CD14-positive monocyte (primary cell): ENCODE measurements at regions not wholly inside any gene's neighbourhood (a gene's known extent, or its start where the extent isn't known, plus 50 kb on each side); places are given as distances from the start of the nearest gene placed in this dataset.

Experiments used
- DNase-seq, 3 donors: peaks; one replicate each; pipeline ENCODE4 v3.0.0-alpha.2; 2011 to 2022
- H2AFZ ChIP-seq: 2 replicates; pipeline ENCODE4 v1.6.0; 2012; ENCODE audit warnings: mild to moderate bottlenecking, low read depth, low read length, inconsistent platforms; ENCODE audit not compliant: insufficient read depth, poor library complexity, severe bottlenecking
- H3K27ac ChIP-seq, 2 donors: 1 replicate in 1 of 2; 2 replicates in 1 of 2; pipeline ENCODE4 v1.5.1; 2012 to 2013; ENCODE audit warnings: low read length in 2 of 2, control low read depth in 1 of 2, inconsistent platforms in 1 of 2, low read depth in 1 of 2, mild to moderate bottlenecking in 1 of 2
- H3K27me3 ChIP-seq, 2 donors: one replicate each; pipeline versions ENCODE4 v1.6.0 to v1.6.1; 2011 to 2013; ENCODE audit warnings: low read length in 2 of 2; ENCODE audit not compliant: control insufficient read depth in 2 of 2, insufficient read depth in 2 of 2
- H3K36me3 ChIP-seq, 2 donors: replicated peaks in 1 of 2; 1 replicate in 1 of 2; 2 replicates in 1 of 2; pipeline versions ENCODE4 v1.5.1 to v1.6.1; 2012 to 2013; ENCODE audit warnings: low read length in 2 of 2, control low read depth in 1 of 2, inconsistent platforms in 1 of 2, mild to moderate bottlenecking in 1 of 2; ENCODE audit not compliant: insufficient read depth in 2 of 2, control insufficient read depth in 1 of 2
- H3K4me1 ChIP-seq, 2 donors: 1 replicate in 1 of 2; 2 replicates in 1 of 2; pipeline versions ENCODE4 v1.5.1 to v1.6.1; 2012 to 2013; ENCODE audit warnings: low read length in 2 of 2, control low read depth in 1 of 2, inconsistent platforms in 1 of 2, mild to moderate bottlenecking in 1 of 2, moderate library complexity in 1 of 2; ENCODE audit not compliant: insufficient read depth in 2 of 2, control insufficient read depth in 1 of 2
- H3K4me2 ChIP-seq: replicated peaks from 2 replicates; pipeline ENCODE3; 2012; ENCODE audit warnings: low read length, moderate library complexity, mild to moderate bottlenecking; ENCODE audit not compliant: poor library complexity, severe bottlenecking; ENCODE audit errors: extremely low read depth
- H3K4me3 ChIP-seq, 3 experiments: fragments of 200-600 bp in 1 of 3; sonication (generic) in 1 of 3; replicated peaks in 1 of 3; 1 replicate in 2 of 3; 2 replicates in 1 of 3; pipeline ENCODE4 v1.5.1; 2011 to 2013; ENCODE audit warnings: low read length in 3 of 3, mild to moderate bottlenecking in 3 of 3, control low read depth in 2 of 3, low read depth in 2 of 3, inconsistent platforms in 1 of 3, moderate library complexity in 1 of 3
- H3K79me2 ChIP-seq: 2 replicates; pipeline ENCODE4 v1.6.0; 2012; ENCODE audit warnings: mild to moderate bottlenecking, control low read depth, inconsistent platforms, low read length, moderate library complexity; ENCODE audit not compliant: insufficient read depth
- H3K9ac ChIP-seq: 2 replicates; pipeline ENCODE4 v1.6.0; 2017; ENCODE audit warnings: low read length, mild to moderate bottlenecking; ENCODE audit not compliant: insufficient read depth, poor library complexity, severe bottlenecking
- H3K9me3 ChIP-seq, 2 donors: replicated peaks in 1 of 2; 1 replicate in 1 of 2; 2 replicates in 1 of 2; pipeline versions ENCODE4 v1.5.1 to v1.6.1; 2012 to 2013; ENCODE audit warnings: low read length in 2 of 2, control low read depth in 1 of 2; ENCODE audit not compliant: control insufficient read depth in 1 of 2, insufficient read depth in 1 of 2
- H4K20me1 ChIP-seq: 2 replicates; pipeline ENCODE4 v1.6.0; 2012; ENCODE audit warnings: mild to moderate bottlenecking, low read length, control low read depth, moderate library complexity; ENCODE audit not compliant: insufficient read depth
- H3K27ac Mint-ChIP-seq, 7 donors: one replicate each; pipeline ENCODE4 v1.8.0; 2020; ENCODE audit warnings: mild to moderate bottlenecking in 7 of 7, mixed read lengths in 7 of 7, moderate library complexity in 6 of 7, inconsistent platforms in 2 of 7
- H3K27me3 Mint-ChIP-seq, 3 donors: one replicate each; pipeline ENCODE4 v1.8.0; 2021 to 2022; ENCODE audit warnings: low read depth in 3 of 3, mild to moderate bottlenecking in 3 of 3, mixed read lengths in 3 of 3, moderate library complexity in 3 of 3, inconsistent platforms in 1 of 3
- H3K36me3 Mint-ChIP-seq, 2 donors: one replicate each; pipeline ENCODE4 v1.8.0; 2020; ENCODE audit warnings: mixed read lengths in 2 of 2, inconsistent platforms in 1 of 2, mild to moderate bottlenecking in 1 of 2
- H3K4me1 Mint-ChIP-seq: one replicate; pipeline ENCODE4 v1.8.0; 2020; ENCODE audit warnings: mild to moderate bottlenecking, mixed read lengths
- H3K4me3 Mint-ChIP-seq, 2 donors: one replicate each; pipeline ENCODE4 v1.8.0; 2020; ENCODE audit warnings: mild to moderate bottlenecking in 2 of 2, mixed read lengths in 2 of 2, moderate library complexity in 1 of 2
- H3K9me3 Mint-ChIP-seq, 7 donors: one replicate each; pipeline ENCODE4 v1.8.0; 2020 to 2022; ENCODE audit warnings: mixed read lengths in 7 of 7, mild to moderate bottlenecking in 6 of 7, moderate library complexity in 6 of 7, inconsistent platforms in 2 of 7
- CTCF ChIP-seq: fragments of 200-600 bp; IDR thresholded peaks from one replicate; pipeline ENCODE4 v1.8.0; 2022; ENCODE audit warnings: antibody characterized with exemption, mild to moderate bottlenecking
- WGBS: methylation state at CpG from one replicate; pipeline ENCODE4 v1.1.5; 2013; ENCODE audit warnings: missing lambda C conversion rate; ENCODE audit not compliant: insufficient coverage; 5-methylcytosine and 5-hydroxymethylcytosine counted together
- intact Hi-C, 2 donors: fragments of 100-400 bp; cut with micrococcal nuclease; formaldehyde crosslinking; loops; one replicate each; pipeline versions ENCODE4 v1.15.0 to v1.15.1; 2023

- no peak overlapping the region for H3K4me3 ChIP-seq
- H3K4me2 ChIP-seq, result no peak overlapping the region
- H3K4me1 ChIP-seq, result no peaks in the 10 kb centered on the region
- no peak overlapping the region for H3K9ac ChIP-seq
- Mint-ChIP-seq H3K27me3 (peaks cover 4 to 7% (median 5%) of the 10 kb centered on the region in 3 donors), H3K4me1 (no peaks in the 10 kb centered on the region), H3K27ac (no peak overlapping the region), H3K9me3 (peaks cover 0 to 3% (median 0%) of the 10 kb centered on the region in 7 donors), H3K4me3 (no peak overlapping the region), H3K36me3 (no peaks in the 10 kb centered on the region)
- no peak for TF ChIP-seq CTCF
- WGBS, result 87% methylated on average over 10 of the region's 11 CpGs
- peaks cover 0 to 2% of the 10 kb centered on the region in 2 donors for H3K27me3 ChIP-seq
- H3K36me3 ChIP-seq, result no peaks in the 10 kb centered on the region
- no peaks in the 10 kb centered on the region for H3K9me3 ChIP-seq
- DNase-seq, result no peak
- no peak overlapping the region for H2AFZ ChIP-seq
- H4K20me1 ChIP-seq, result no peaks in the 10 kb centered on the region
- intact Hi-C loops, result no loop called here
- no peaks in the 10 kb centered on the region for H3K79me2 ChIP-seq
- no peak overlapping the region for H3K27ac ChIP-seq
Measured at GRCh38 chr1:29621826-29622435, 385.6 kb downstream of the PTPRU start.

- no peaks in the 10 kb centered on the region for H3K4me1 ChIP-seq
- no peak overlapping the region for H3K4me3 Mint-ChIP-seq
- H3K79me2 ChIP-seq, result no peaks in the 10 kb centered on the region
- no peak overlapping the region for H3K27ac ChIP-seq
- peaks cover 0 to 3% (median 0%) of the 10 kb centered on the region in 7 donors for H3K9me3 Mint-ChIP-seq
- no peaks in the 10 kb centered on the region for H3K36me3 Mint-ChIP-seq
- peaks cover 0 to 2% of the 10 kb centered on the region in 2 donors for H3K27me3 ChIP-seq
- no peak overlapping the region for H3K27ac Mint-ChIP-seq
- H3K27me3 Mint-ChIP-seq, result peaks cover 3 to 8% (median 7%) of the 10 kb centered on the region in 3 donors
- H3K4me2 ChIP-seq, result no peak overlapping the region
- H3K36me3 ChIP-seq, result no peaks in the 10 kb centered on the region
- H3K9me3 ChIP-seq, result no peaks in the 10 kb centered on the region
- H4K20me1 ChIP-seq, result no peaks in the 10 kb centered on the region
- no peak for TF ChIP-seq CTCF
- H3K4me3 ChIP-seq, result no peak overlapping the region
- 100% methylated on average over 1 of the region's 7 CpGs for WGBS
- no peak overlapping the region for H2AFZ ChIP-seq
- no peaks in the 10 kb centered on the region for H3K4me1 Mint-ChIP-seq
- no peak for DNase-seq
- intact Hi-C loops, result no loop called here
- H3K9ac ChIP-seq, result no peak overlapping the region
Measured at GRCh38 chr1:29620631-29621030, 384.3 kb downstream of the PTPRU start.
